Transverse colon (tissue), 4 donors: ENCODE measurements at regions not wholly inside any gene's neighbourhood (a gene's known extent, or its start where the extent isn't known, plus 50 kb on each side); places are given as distances from the start of the nearest gene placed in this dataset.

Source experiments
- DNase-seq: peaks from one replicate; pipeline ENCODE4 v3.0.0-alpha.2; 2019
- H3K27ac ChIP-seq, 4 donors: fragments of 200-600 bp; sonication (generic); 2 replicates each; pipeline ENCODE4 v1.5.1; 2016 to 2018; ENCODE audit warnings: inconsistent platforms in 4 of 4
- H3K27me3 ChIP-seq: fragments of 200-600 bp; sonication (generic); 2 replicates; pipeline ENCODE4 v1.5.1; 2017; ENCODE audit warnings: inconsistent platforms
- H3K36me3 ChIP-seq, 4 donors: fragments of 200-600 bp; sonication (generic); 2 replicates each; pipeline ENCODE4 v1.5.1; 2017 to 2019; ENCODE audit warnings: inconsistent platforms in 4 of 4
- H3K4me1 ChIP-seq, 4 donors: fragments of 200-600 bp; sonication (generic); 2 replicates each; pipeline ENCODE4 v1.5.1; 2017 to 2020; ENCODE audit warnings: inconsistent platforms in 4 of 4
- H3K4me3 ChIP-seq, 4 donors: fragments of 200-600 bp; sonication (generic); 1 replicate in 1 of 4; 2 replicates in 3 of 4; pipeline versions ENCODE4 v1.5.1 to v1.6.1; 2017 to 2019; ENCODE audit warnings: inconsistent platforms in 4 of 4
- H3K9me3 ChIP-seq, 2 donors: fragments of 200-600 bp; sonication (generic); 2 replicates each; pipeline ENCODE4 v1.5.1; 2017 to 2019; ENCODE audit warnings: inconsistent platforms in 2 of 2
- CTCF ChIP-seq, 5 experiments: fragments of 200-600 bp in 3 of 5; fragments of 450-650 bp in 2 of 5; sonication (generic) in 3 of 5; IDR thresholded peaks; 1 replicate in 2 of 5; 2 replicates in 3 of 5; pipeline ENCODE4 v1.5.1; 2016 to 2017; ENCODE audit warnings: antibody characterized with exemption in 5 of 5, inconsistent platforms in 3 of 5, mild to moderate bottlenecking in 2 of 5, moderate library complexity in 1 of 5
- EP300 ChIP-seq: sonication (generic); formaldehyde crosslinking; IDR thresholded peaks from one replicate; pipeline ENCODE4 v1.6.1; 2017; ENCODE audit warnings: antibody characterized with exemption, low read depth
- POLR2A ChIP-seq: fragments of 450-650 bp; IDR thresholded peaks from one replicate; pipeline ENCODE4 v1.6.1; 2016; ENCODE audit warnings: antibody characterized with exemption, mild to moderate bottlenecking, moderate library complexity
- POLR2AphosphoS5 ChIP-seq, 3 donors: sonication (generic); formaldehyde crosslinking; IDR thresholded peaks; one replicate each; pipeline ENCODE4 v1.6.1; 2016; ENCODE audit warnings: antibody characterized with exemption in 3 of 3
- WGBS, 2 donors: methylation state at CpG; one replicate each; pipeline ENCODE4 v1.1.5; 2018; ENCODE audit warnings: low coverage in 1 of 2; 5-methylcytosine and 5-hydroxymethylcytosine counted together
- in situ Hi-C, 4 donors: fragments of 200-750 bp; cut with MboI; loops; one replicate each; pipeline versions ENCODE4 v1.15.0 to v1.15.1; 2017; ENCODE audit warnings: low sequenced_read_pairs in 3 of 4, low pct_ligation_motif_present in 1 of 4, low pct_unique_long_range_greater_than_20kb in 1 of 4
- intact Hi-C: fragments of 100-400 bp; cut with DNase I; formaldehyde crosslinking; loops from one replicate; pipeline ENCODE4 v1.15.1; 2023; ENCODE audit warnings: low total_unique reads

DNA sequence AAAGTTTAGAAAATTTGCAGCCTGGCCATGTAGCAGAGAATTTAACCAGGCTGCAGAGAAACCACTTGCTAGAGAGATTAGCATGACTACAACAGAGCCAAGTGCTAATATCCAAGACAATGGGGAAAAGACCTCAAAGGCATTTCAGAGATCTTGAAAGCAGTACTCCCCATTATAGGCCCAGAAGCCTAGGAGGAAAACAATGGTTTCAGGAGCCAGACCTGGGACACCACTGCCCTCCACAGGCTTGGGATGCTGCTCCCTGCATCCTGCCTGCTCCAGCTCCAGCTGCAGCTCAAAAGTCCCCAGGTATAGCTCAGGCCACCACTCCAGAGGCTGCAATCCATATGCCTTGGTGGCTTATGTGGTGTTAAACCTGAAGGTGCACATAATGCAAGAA lies 101.5 kb upstream of the TMEM72 start:
- in situ Hi-C loops = no loop called here
- intact Hi-C loops = no loop called here
- no peak overlapping the region for H3K27ac ChIP-seq
- TF ChIP-seq CTCF (IDR thresholded peaks at IDR 0.05) (no peak), POLR2AphosphoS5 (IDR thresholded peaks at IDR 0.05) (no peak), POLR2A (no peak), EP300 (no peak)
- H3K4me3 ChIP-seq = no peak overlapping the region
- DNase-seq = no peak
- H3K9me3 ChIP-seq = no peaks in the 10 kb centered on the region
- H3K4me1 ChIP-seq = no peaks in the 10 kb centered on the region
- no peaks in the 10 kb centered on the region for H3K36me3 ChIP-seq
- no peaks in the 10 kb centered on the region for H3K27me3 ChIP-seq

GRCh38 chr10:44811072-44811471 lies 100.1 kb upstream of the TMEM72 start:
- Histone ChIP-seq H3K4me3 (no peak overlapping the region), H3K4me1 (no peaks in the 10 kb centered on the region), H3K27ac (no peak overlapping the region), H3K36me3 (no peaks in the 10 kb centered on the region), H3K27me3 (no peaks in the 10 kb centered on the region), H3K9me3 (no peaks in the 10 kb centered on the region)
- intact Hi-C loops = no loop called here
- in situ Hi-C loops = no loop called here
- DNase-seq = no peak
- WGBS, 2 donors = 64% methylated on average over 3 of the region's 3 CpGs; no CpG with 5 or more reads in 1 of the 2 donors
- no peak for TF ChIP-seq POLR2A

- H3K27me3 ChIP-seq = no peaks in the 10 kb centered on the region
- 73 to 78% methylated on average over 3 of the region's 3 CpGs for WGBS, 2 donors
- TF ChIP-seq POLR2A = no peak
- TF ChIP-seq EP300 = no peak
- TF ChIP-seq CTCF (IDR thresholded peaks at IDR 0.05) = no peak
- TF ChIP-seq POLR2AphosphoS5 (IDR thresholded peaks at IDR 0.05) = no peak
- no peaks in the 10 kb centered on the region for H3K9me3 ChIP-seq
- intact Hi-C loops = no loop called here
- no peak overlapping the region for H3K27ac ChIP-seq
- no peaks in the 10 kb centered on the region for H3K36me3 ChIP-seq
- H3K4me1 ChIP-seq = no peaks in the 10 kb centered on the region
- H3K4me3 ChIP-seq = no peak overlapping the region
- in situ Hi-C loops = no loop called here
- no peak for DNase-seq
Observed at GRCh38 chr10:44813201-44813600, 97.9 kb upstream of the TMEM72 start.

GRCh38 chr10:44814929-44815328 lies 96.2 kb upstream of the TMEM72 start:
- no peaks in the 10 kb centered on the region for H3K9me3 ChIP-seq
- intact Hi-C loops (no loop called here), in situ Hi-C loops (no loop called here)
- no peak overlapping the region for H3K4me3 ChIP-seq
- H3K27ac ChIP-seq = no peak overlapping the region
- WGBS, 2 donors = 75 to 81% methylated on average over 2 of the region's 2 CpGs
- no peak for TF ChIP-seq EP300
- no peaks in the 10 kb centered on the region for H3K4me1 ChIP-seq
- no peak for DNase-seq
- H3K27me3 ChIP-seq = no peaks in the 10 kb centered on the region
- H3K36me3 ChIP-seq = no peaks in the 10 kb centered on the region

- no peak for TF ChIP-seq EP300
- no peak for TF ChIP-seq POLR2A
- TF ChIP-seq POLR2AphosphoS5 (IDR thresholded peaks at IDR 0.05) = no peak
- TF ChIP-seq CTCF (IDR thresholded peaks at IDR 0.05) = no peak
- intact Hi-C loops = no loop called here
- Histone ChIP-seq H3K27me3 (no peaks in the 10 kb centered on the region), H3K4me3 (no peak overlapping the region), H3K9me3 (no peaks in the 10 kb centered on the region), H3K36me3 (no peaks in the 10 kb centered on the region), H3K27ac (no peak overlapping the region), H3K4me1 (no peaks in the 10 kb centered on the region)
- in situ Hi-C loops = no loop called here
- no peak for DNase-seq
- 86% methylated on average over 6 of the region's 6 CpGs; no CpG with 5 or more reads in 1 of the 2 donors for WGBS, 2 donors
Observed at GRCh38 chr10:44818041-44818649, 93.0 kb upstream of the TMEM72 start.
